Peyer's patch (tissue), 4 donors: ENCODE measurements at regions not wholly inside any gene's neighbourhood (a gene's known extent, or its start where the extent isn't known, plus 50 kb on each side); places are given as distances from the start of the nearest gene placed in this dataset.

Source experiments
- CTCF ChIP-seq, 6 experiments: fragments of 450-650 bp in 4 of 6; fragments of 200-600 bp in 2 of 6; sonication (generic) in 1 of 6; IDR thresholded peaks; one replicate each; pipeline ENCODE4 v1.5.1; 2017 to 2019; ENCODE audit warnings: antibody characterized with exemption in 6 of 6, mild to moderate bottlenecking in 3 of 6, moderate library complexity in 1 of 6
- POLR2A ChIP-seq, 2 donors: fragments of 450-650 bp; IDR thresholded peaks; one replicate each; pipeline ENCODE4 v1.5.1; 2017; ENCODE audit warnings: antibody characterized with exemption in 2 of 2, mild to moderate bottlenecking in 2 of 2, moderate library complexity in 2 of 2

GRCh38 chr9:7665874-7666273 lies 133.7 kb downstream of the DMAC1 start:
- TF ChIP-seq CTCF (IDR thresholded peaks at IDR 0.05) (no peak), POLR2A (IDR thresholded peaks at IDR 0.05) (no peak)
